K562 (cell line): ENCODE measurements at regions not wholly inside any gene's neighbourhood (a gene's known extent, or its start where the extent isn't known, plus 50 kb on each side); places are given as distances from the start of the nearest gene placed in this dataset.

Source experiments
- DDX20 ChIP-seq: fragments of 450-650 bp; IDR thresholded peaks from 2 replicates; pipeline ENCODE4 v1.6.1; 2016; ENCODE audit warnings: missing genetic modification characterization, low read depth, mild to moderate bottlenecking, missing compliant biosample characterization, moderate library complexity
- HSF4 ChIP-seq: fragments of 250-450 bp; sonication (Bioruptor Pico); IDR thresholded peaks from 2 replicates; pipeline ENCODE4 v2.1.2; 2022; ENCODE audit warnings: mild to moderate bottlenecking, moderate library complexity, borderline replicate concordance
- KLF16 ChIP-seq: IDR thresholded peaks from 2 replicates; pipeline ENCODE4 v1.6.1; 2016; ENCODE audit warnings: antibody characterized with exemption
- NBN ChIP-seq: fragments of 450-650 bp; IDR thresholded peaks from 2 replicates; pipeline ENCODE4 v1.6.1; 2016; ENCODE audit warnings: low read depth, mild to moderate bottlenecking
- NCOR1 ChIP-seq: fragments of 450-650 bp; IDR thresholded peaks from 2 replicates; pipeline ENCODE4 v1.6.1; 2016; ENCODE audit warnings: mild to moderate bottlenecking, moderate library complexity
- NFIX ChIP-seq: fragments of 250-450 bp; sonication (Bioruptor Pico); IDR thresholded peaks from 2 replicates; pipeline ENCODE4 v1.4.0; 2020; ENCODE audit warnings: low read depth, mild to moderate bottlenecking, moderate library complexity
- NR1H2 ChIP-seq: sonication (generic); formaldehyde crosslinking; IDR thresholded peaks from 2 replicates; pipeline ENCODE4 v1.4.0; 2020; ENCODE audit warnings: mild to moderate bottlenecking, missing genetic modification reagents
- NRF1 ChIP-seq, 2 experiments: fragments of 450-650 bp; IDR thresholded peaks in 1 of 2; conservative IDR thresholded peaks in 1 of 2; 2 replicates each; pipeline ENCODE4 v1.6.1; 2014; ENCODE audit warnings: mild to moderate bottlenecking in 2 of 2
- SOX6 ChIP-seq: fragments of 450-650 bp; IDR thresholded peaks from 2 replicates; pipeline ENCODE4 v1.6.1; 2014; ENCODE audit warnings: mild to moderate bottlenecking
- YY1 ChIP-seq, 3 experiments: IDR thresholded peaks; 2 replicates each; pipeline ENCODE4 v1.6.1; 2011; ENCODE audit warnings: low read length in 2 of 3, mild to moderate bottlenecking in 2 of 3, moderate library complexity in 2 of 3, borderline replicate concordance in 1 of 3, control low read depth in 1 of 3, low read depth in 1 of 3; ENCODE audit not compliant: insufficient read depth in 3 of 3, insufficient replicate concordance in 2 of 3, control insufficient read depth in 1 of 3, insufficient read length in 1 of 3; ENCODE audit errors: extremely low read depth in 1 of 3
- ZBTB8A ChIP-seq: fragments of 450-650 bp; IDR thresholded peaks from 2 replicates; pipeline ENCODE4 v1.6.1; 2018; ENCODE audit warnings: mild to moderate bottlenecking, moderate library complexity; ENCODE audit not compliant: partially characterized antibody
- ZNF668 ChIP-seq: fragments of 250-450 bp; sonication (Bioruptor Pico); IDR thresholded peaks from 2 replicates; pipeline ENCODE4 v1.8.0; 2022; ENCODE audit warnings: mild to moderate bottlenecking, inconsistent platforms
- TF ChIP-seq, protein P1 (sequence below), 2 experiments: fragments of 450-650 bp in 1 of 2; sonication (generic) in 1 of 2; formaldehyde crosslinking in 1 of 2; IDR thresholded peaks; 2 replicates each; pipeline versions ENCODE4 v1.7.1 to v1.9.0; 2016 to 2022; ENCODE audit warnings: inconsistent platforms in 1 of 2, mild to moderate bottlenecking in 1 of 2, missing genetic modification reagents in 1 of 2
- TF ChIP-seq, protein P2 (sequence below): fragments of 450-650 bp; IDR thresholded peaks from 2 replicates; pipeline ENCODE4 v1.6.1; 2016; ENCODE audit warnings: missing biosample characterization, missing genetic modification characterization
- TF ChIP-seq, protein P3 (sequence below): fragments of 450-650 bp; IDR thresholded peaks from 2 replicates; pipeline ENCODE4 v1.6.1; 2016
- TF ChIP-seq, protein P4 (sequence below): fragments of 250-450 bp; sonication (Bioruptor Pico); IDR thresholded peaks from 2 replicates; pipeline ENCODE4 v1.6.1; 2021; ENCODE audit warnings: mild to moderate bottlenecking

DNA sequence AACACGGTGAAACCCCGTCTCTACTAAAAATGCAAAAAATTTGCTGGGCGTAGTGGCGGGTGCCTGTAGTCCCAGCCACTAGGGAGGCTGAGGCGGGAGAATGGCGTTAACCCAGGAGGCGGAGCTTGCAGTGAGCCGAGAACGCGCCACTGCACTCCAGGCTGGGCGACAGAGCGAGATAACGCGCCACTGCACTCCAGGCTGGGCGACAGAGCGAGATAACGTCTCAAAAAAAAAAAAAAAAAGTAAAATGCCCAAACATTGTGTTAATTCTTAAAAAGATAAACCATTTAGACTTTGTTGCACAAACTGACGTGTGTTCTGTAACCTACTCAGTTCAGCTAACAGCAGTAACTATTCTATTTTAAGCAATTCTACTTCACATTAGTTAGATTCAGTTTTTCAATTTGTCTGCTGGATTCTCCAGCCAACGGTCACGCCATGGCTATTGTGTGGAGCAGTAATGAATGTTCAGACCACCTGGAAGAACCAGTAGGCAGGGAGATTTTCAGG, 119.3 kb upstream of the MAN2A1 start (continued):
- TF ChIP-seq, protein P1, sequence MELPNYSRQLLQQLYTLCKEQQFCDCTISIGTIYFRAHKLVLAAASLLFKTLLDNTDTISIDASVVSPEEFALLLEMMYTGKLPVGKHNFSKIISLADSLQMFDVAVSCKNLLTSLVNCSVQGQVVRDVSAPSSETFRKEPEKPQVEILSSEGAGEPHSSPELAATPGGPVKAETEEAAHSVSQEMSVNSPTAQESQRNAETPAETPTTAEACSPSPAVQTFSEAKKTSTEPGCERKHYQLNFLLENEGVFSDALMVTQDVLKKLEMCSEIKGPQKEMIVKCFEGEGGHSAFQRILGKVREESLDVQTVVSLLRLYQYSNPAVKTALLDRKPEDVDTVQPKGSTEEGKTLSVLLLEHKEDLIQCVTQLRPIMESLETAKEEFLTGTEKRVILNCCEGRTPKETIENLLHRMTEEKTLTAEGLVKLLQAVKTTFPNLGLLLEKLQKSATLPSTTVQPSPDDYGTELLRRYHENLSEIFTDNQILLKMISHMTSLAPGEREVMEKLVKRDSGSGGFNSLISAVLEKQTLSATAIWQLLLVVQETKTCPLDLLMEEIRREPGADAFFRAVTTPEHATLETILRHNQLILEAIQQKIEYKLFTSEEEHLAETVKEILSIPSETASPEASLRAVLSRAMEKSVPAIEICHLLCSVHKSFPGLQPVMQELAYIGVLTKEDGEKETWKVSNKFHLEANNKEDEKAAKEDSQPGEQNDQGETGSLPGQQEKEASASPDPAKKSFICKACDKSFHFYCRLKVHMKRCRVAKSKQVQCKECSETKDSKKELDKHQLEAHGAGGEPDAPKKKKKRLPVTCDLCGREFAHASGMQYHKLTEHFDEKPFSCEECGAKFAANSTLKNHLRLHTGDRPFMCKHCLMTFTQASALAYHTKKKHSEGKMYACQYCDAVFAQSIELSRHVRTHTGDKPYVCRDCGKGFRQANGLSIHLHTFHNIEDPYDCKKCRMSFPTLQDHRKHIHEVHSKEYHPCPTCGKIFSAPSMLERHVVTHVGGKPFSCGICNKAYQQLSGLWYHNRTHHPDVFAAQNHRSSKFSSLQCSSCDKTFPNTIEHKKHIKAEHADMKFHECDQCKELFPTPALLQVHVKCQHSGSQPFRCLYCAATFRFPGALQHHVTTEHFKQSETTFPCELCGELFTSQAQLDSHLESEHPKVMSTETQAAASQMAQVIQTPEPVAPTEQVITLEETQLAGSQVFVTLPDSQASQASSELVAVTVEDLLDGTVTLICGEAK (IDR thresholded peaks at IDR 0.05), result peak; percentile 23; the same call in 1 of the 2 replicates
- TF ChIP-seq, protein P1 (CRISPR knock-in tag; IDR thresholded peaks at IDR 0.05), result no peak
- TF ChIP-seq NCOR1 (peak; percentile 24; the same call in 1 of the 2 replicates), NBN (peak; percentile 60; the same call in 1 of the 2 replicates), SOX6 (peak; percentile 70), YY1 (IDR thresholded peaks at IDR 0.05; ENCODE audit: borderline replicate concordance in 1 of 3, control insufficient read depth in 1 of 3, extremely low read depth in 1 of 3, insufficient read depth in 3 of 3, insufficient read length in 1 of 3, insufficient replicate concordance in 2 of 3, low read depth in 1 of 3, low read length in 2 of 3) (peak in 1 of 3 experiments; percentile 53), NFIX (CRISPR knock-in tag) (no peak), NR1H2 (CRISPR knock-in tag) (no peak), NRF1 (conservative IDR thresholded peaks at IDR 0.05 in 1 of 2, IDR thresholded peaks at IDR 0.05 in 1 of 2) (peak in 1 of 2 experiments; percentile 33; a peak in 1 of 4 replicates), DDX20 (tag) (peak; percentile 64; the same call in 1 of the 2 replicates), HSF4 (CRISPR knock-in tag) (no peak), ZBTB8A (no peak), KLF16 (peak; percentile 7; the same call in 1 of the 2 replicates), ZNF668 (CRISPR knock-in tag) (0 out of 2 replicates have a peak, but pooled peaks have one; percentile 38)
- TF ChIP-seq, protein P2, sequence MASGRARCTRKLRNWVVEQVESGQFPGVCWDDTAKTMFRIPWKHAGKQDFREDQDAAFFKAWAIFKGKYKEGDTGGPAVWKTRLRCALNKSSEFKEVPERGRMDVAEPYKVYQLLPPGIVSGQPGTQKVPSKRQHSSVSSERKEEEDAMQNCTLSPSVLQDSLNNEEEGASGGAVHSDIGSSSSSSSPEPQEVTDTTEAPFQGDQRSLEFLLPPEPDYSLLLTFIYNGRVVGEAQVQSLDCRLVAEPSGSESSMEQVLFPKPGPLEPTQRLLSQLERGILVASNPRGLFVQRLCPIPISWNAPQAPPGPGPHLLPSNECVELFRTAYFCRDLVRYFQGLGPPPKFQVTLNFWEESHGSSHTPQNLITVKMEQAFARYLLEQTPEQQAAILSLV (tag), result 0 out of 2 replicates have a peak, but pooled peaks have one; percentile 40
- TF ChIP-seq, protein P3, sequence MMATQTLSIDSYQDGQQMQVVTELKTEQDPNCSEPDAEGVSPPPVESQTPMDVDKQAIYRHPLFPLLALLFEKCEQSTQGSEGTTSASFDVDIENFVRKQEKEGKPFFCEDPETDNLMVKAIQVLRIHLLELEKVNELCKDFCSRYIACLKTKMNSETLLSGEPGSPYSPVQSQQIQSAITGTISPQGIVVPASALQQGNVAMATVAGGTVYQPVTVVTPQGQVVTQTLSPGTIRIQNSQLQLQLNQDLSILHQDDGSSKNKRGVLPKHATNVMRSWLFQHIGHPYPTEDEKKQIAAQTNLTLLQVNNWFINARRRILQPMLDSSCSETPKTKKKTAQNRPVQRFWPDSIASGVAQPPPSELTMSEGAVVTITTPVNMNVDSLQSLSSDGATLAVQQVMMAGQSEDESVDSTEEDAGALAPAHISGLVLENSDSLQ, result 0 out of 2 replicates have a peak, but pooled peaks have one; percentile 10
- TF ChIP-seq, protein P4, sequence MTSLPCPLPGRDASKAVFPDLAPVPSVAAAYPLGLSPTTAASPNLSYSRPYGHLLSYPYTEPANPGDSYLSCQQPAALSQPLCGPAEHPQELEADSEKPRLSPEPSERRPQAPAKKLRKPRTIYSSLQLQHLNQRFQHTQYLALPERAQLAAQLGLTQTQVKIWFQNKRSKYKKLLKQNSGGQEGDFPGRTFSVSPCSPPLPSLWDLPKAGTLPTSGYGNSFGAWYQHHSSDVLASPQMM (CRISPR knock-in tag), result no peak
